Coronary artery (tissue), 2 donors: ENCODE measurements at regions not wholly inside any gene's neighbourhood (a gene's known extent, or its start where the extent isn't known, plus 50 kb on each side); places are given as distances from the start of the nearest gene placed in this dataset.

ENCODE experiments used
- DNase-seq: peaks from one replicate; pipeline ENCODE4 v3.0.0-alpha.2; 2017; ENCODE audit warnings: low spot score
- H3K27ac ChIP-seq, 2 donors: fragments of 200-600 bp; sonication (generic); one replicate each; pipeline ENCODE4 v1.5.1; 2016 to 2019
- H3K4me3 ChIP-seq: fragments of 200-600 bp; sonication (generic); 2 replicates; pipeline ENCODE4 v1.5.1; 2016; ENCODE audit warnings: mild to moderate bottlenecking, moderate library complexity
- CTCF ChIP-seq: fragments of 200-600 bp; sonication (generic); IDR thresholded peaks from one replicate; pipeline ENCODE4 v1.5.1; 2019; ENCODE audit warnings: antibody characterized with exemption

- DNase-seq: peak; percentile 87
- TF ChIP-seq CTCF: no peak
- peak overlapping the region; percentile 97 for H3K4me3 ChIP-seq
- peak overlapping the region; percentile 97 to 98 for H3K27ac ChIP-seq
Observed at GRCh38 chr17:77372444-77373298, 231.9 kb downstream of the SEC14L1 start.

GRCh38 chr17:77373299-77374169 is 232.8 kb downstream of the SEC14L1 start:
- Histone ChIP-seq H3K4me3 (peak overlapping the region; percentile 97), H3K27ac (peak overlapping the region; percentile 97 to 98)
- no peak for DNase-seq
- no peak for TF ChIP-seq CTCF

- no peak for TF ChIP-seq CTCF
- H3K4me3 ChIP-seq: peak overlapping the region; percentile 97
- peak; percentile 90 for DNase-seq
- peak overlapping the region; percentile 97 to 98 for H3K27ac ChIP-seq
Observed at GRCh38 chr17:77374170-77374936, 233.6 kb downstream of the SEC14L1 start.

GRCh38 chr17:77375108-77375916 is 234.5 kb downstream of the SEC14L1 start:
- Histone ChIP-seq H3K4me3 (peak overlapping the region; percentile 97), H3K27ac (peak overlapping the region; percentile 97 to 98)
- no peak for DNase-seq
- TF ChIP-seq CTCF: no peak

GRCh38 chr17:77375917-77376651 is 235.3 kb downstream of the SEC14L1 start:
- Histone ChIP-seq H3K4me3 (peak overlapping the region; percentile 25), H3K27ac (peak overlapping the region; percentile 97 to 98)
- no peak for TF ChIP-seq CTCF
- no peak for DNase-seq
